ENCODE measurements at regions not wholly inside any gene's neighbourhood (a gene's known extent, or its start where the extent isn't known, plus 50 kb on each side); places are given as distances from the start of the nearest gene placed in this dataset.
"Not testable (repeated sequence)": the region's sequence is repeated elsewhere in the genome, so short reads cannot be mapped to it uniquely, and the experiment has no call there.

GRCh38 chrX:107296184-107296583 is 89.8 kb downstream of the DNAAF6 start:
- not testable (repeated sequence) for DNase-seq (ENCODE audit: low spot score)

- no peak for DNase-seq (ENCODE audit: low spot score)
Measured at GRCh38 chrX:107298276-107298675, 91.9 kb downstream of the DNAAF6 start.

GRCh38 chrX:107301253-107301652 is 94.8 kb downstream of the DNAAF6 start:
- DNase-seq (ENCODE audit: low spot score): no peak

GRCh38 chrX:107304141-107304540 is 97.7 kb downstream of the DNAAF6 start:
- no peak for DNase-seq (ENCODE audit: low spot score)

GRCh38 chrX:107323786-107324492 is 117.5 kb downstream of the DNAAF6 start:
- DNase-seq (ENCODE audit: low spot score): no peak

GRCh38 chrX:107324493-107325310 is 118.3 kb downstream of the DNAAF6 start:
- DNase-seq (ENCODE audit: low spot score): peak; percentile 3

GRCh38 chrX:107325467-107325866 is 119.1 kb downstream of the DNAAF6 start:
- no peak for DNase-seq (ENCODE audit: low spot score)

- no peak for DNase-seq (ENCODE audit: low spot score)
Measured at GRCh38 chrX:107348051-107348450, 101.4 kb upstream of the FRMPD3 start.

GRCh38 chrX:107348990-107349389 is 100.5 kb upstream of the FRMPD3 start:
- DNase-seq (ENCODE audit: low spot score): no peak

GRCh38 chrX:107355533-107355932 is 93.9 kb upstream of the FRMPD3 start:
- DNase-seq (ENCODE audit: low spot score): no peak

- no peak for DNase-seq (ENCODE audit: low spot score)
Measured at GRCh38 chrX:107360788-107361360, 88.6 kb upstream of the FRMPD3 start.

GRCh38 chrX:107370185-107370584 is 79.3 kb upstream of the FRMPD3 start:
- DNase-seq (ENCODE audit: low spot score): not testable (repeated sequence)

- no peak for DNase-seq (ENCODE audit: low spot score)
Measured at GRCh38 chrX:107374132-107374531, 75.3 kb upstream of the FRMPD3 start.

- no peak for DNase-seq (ENCODE audit: low spot score)
Measured at GRCh38 chrX:107374831-107375230, 74.6 kb upstream of the FRMPD3 start.

GRCh38 chrX:107376186-107376585 is 73.3 kb upstream of the FRMPD3 start:
- not testable (repeated sequence) for DNase-seq (ENCODE audit: low spot score)

- no peak for DNase-seq (ENCODE audit: low spot score)
Measured at GRCh38 chrX:107384397-107385105, 64.9 kb upstream of the FRMPD3 start.

GRCh38 chrX:107389726-107390125 is 59.7 kb upstream of the FRMPD3 start:
- DNase-seq (ENCODE audit: low spot score): no peak

GRCh38 chrX:107393656-107394055 is 55.8 kb upstream of the FRMPD3 start:
- not testable (repeated sequence) for DNase-seq (ENCODE audit: low spot score)

GRCh38 chrX:107396235-107396634 is 53.2 kb upstream of the FRMPD3 start:
- no peak for DNase-seq (ENCODE audit: low spot score)

- no peak for DNase-seq (ENCODE audit: low spot score)
Measured at GRCh38 chrX:107396783-107397182, 52.7 kb upstream of the FRMPD3 start.

GRCh38 chrX:107398115-107398514 is 51.3 kb upstream of the FRMPD3 start:
- DNase-seq (ENCODE audit: low spot score): no peak
